MV-4-11 (cell line): ENCODE measurements at regions not wholly inside any gene's neighbourhood (a gene's known extent, or its start where the extent isn't known, plus 50 kb on each side); places are given as distances from the start of the nearest gene placed in this dataset.
"Not testable (repeated sequence)": the region's sequence is repeated elsewhere in the genome, so short reads cannot be mapped to it uniquely, and the experiment has no call there.

Experiments used
- DNase-seq: peaks from one replicate; lab custom pipeline; 2025; lab: John Stamatoyannopoulos, UW

GRCh38 chrX:137646472-137646871, 80.5 kb downstream of the ZIC3 start:
- no peak for DNase-seq

GRCh38 chrX:137651647-137652046, 85.7 kb downstream of the ZIC3 start:
- DNase-seq: no peak

DNA sequence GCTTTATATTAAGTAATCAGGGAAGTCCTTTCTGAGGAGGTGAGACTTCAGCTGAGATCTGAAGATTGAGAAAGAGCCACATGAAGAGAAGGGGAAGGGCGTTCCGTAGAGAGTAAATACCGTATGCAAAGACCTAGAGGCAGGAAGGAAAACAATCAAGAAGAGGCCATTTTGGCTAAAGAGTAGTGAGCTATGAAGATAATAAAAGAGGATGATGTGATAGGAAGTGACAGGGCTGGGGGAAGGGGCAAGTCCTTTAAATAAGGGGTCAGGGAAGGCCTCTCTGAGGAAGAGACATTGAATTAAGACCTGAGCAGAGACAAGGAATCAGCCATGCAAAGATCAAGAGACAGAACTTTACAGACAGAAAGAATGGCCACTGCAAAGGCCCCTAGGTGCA, 86.2 kb downstream of the ZIC3 start:
- no peak for DNase-seq

GRCh38 chrX:137654481-137654880, 88.6 kb downstream of the ZIC3 start:
- no peak for DNase-seq

GRCh38 chrX:137667776-137668175, 101.8 kb downstream of the ZIC3 start:
- no peak for DNase-seq

GRCh38 chrX:137684591-137684990, 118.7 kb downstream of the ZIC3 start:
- no peak for DNase-seq

DNA sequence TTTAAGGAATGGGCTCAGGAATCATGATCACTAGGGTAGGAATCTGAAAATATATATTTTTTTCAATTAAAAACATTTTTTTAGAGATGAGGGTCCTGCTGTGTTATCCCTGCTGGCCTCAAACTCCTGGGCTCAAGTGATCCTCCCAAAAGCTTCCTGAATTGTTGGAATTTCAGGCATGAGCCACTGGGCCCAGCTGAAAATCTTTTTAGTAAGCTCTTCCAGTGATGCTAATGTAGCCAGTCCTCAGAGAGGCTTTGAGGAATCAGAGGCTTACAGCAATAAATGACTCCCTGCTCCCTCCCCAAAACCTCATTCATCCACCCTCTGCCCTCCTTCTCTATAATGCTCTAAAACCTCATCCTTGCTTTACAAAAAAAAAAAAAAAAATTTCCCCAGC, 129.5 kb downstream of the ZIC3 start:
- DNase-seq: no peak

GRCh38 chrX:137707348-137707747, 141.4 kb downstream of the ZIC3 start:
- DNase-seq: no peak

GRCh38 chrX:137742846-137743245, 176.9 kb downstream of the ZIC3 start:
- no peak for DNase-seq

DNA sequence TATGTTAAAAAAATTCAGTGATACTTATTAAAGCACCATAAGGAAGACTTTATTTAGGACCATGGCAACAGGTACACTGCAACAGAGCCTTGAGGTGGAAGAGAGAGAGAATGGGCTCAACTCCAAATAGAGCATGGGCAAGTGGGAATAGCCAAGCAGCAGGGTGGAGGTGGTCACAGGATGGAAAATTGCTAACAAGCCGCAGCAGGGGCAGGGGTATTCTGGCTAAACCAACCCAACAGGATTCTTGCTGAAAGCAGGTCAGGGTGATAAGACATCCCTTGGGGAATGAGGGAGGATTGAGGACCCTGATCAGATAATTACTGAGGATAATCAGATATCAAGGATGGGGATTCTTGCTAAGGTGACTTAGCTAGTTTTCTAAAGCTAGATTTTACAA, 177.5 kb downstream of the ZIC3 start:
- no peak for DNase-seq

DNA sequence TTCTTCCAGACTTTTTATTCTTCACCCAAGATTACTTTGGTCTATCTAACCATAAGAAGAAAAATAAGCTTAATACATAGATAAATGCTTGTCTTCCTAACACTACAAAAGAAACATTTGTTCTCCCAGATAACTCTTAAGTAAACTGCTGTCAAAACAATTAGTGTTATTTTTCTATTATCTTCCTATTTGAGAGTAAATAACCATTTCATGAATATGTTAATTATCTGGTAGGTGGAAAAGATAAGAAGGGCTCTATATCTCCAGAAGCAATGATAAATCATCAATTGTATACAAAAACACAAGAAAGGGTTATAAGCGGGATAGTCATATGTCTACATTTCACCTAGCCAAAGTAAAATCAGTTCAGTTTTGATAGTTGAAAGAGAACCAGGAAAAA, 180.4 kb downstream of the ZIC3 start:
- DNase-seq: no peak

GRCh38 chrX:137747244-137748043, 181.5 kb downstream of the ZIC3 start:
- no peak for DNase-seq

DNA sequence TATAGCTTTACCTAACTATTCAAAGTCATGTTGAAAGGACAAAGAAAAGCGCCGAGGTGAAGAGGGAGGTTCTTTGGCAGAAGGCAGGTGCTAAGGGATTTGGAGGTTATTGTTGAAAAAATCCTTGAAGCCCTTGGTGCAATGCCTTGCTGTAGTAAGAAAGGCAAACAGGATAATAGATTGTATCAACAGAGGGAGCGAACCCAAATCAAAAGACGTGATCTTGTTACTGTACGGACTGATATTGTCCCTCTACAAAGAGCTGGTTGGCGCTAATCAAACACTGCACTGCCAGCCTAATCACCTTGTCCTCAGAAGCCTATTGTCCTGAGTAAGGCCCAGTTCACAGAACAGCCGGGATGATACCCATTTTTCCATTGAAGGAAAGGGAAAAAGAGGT, 182.9 kb downstream of the ZIC3 start:
- no peak for DNase-seq

DNA sequence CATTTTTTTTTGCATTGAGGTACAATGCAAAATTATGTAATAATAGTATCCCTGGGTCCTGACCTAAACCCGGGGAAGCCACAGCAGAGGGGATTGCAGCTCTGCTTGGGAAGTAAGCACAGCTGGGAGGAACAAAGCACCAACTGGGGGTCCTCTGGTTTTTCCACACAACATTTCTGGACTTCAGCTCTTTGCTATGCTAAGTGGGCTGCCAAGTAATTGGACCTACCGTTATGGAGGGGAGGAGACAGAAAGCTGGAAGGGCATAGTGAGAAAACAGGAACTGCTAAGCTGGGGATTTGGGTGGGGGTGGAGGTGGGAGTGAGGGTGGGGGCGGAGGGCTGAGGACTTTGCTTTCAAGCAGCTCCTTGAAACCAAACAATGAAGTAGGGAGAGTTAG, 183.3 kb downstream of the ZIC3 start:
- no peak for DNase-seq

DNA sequence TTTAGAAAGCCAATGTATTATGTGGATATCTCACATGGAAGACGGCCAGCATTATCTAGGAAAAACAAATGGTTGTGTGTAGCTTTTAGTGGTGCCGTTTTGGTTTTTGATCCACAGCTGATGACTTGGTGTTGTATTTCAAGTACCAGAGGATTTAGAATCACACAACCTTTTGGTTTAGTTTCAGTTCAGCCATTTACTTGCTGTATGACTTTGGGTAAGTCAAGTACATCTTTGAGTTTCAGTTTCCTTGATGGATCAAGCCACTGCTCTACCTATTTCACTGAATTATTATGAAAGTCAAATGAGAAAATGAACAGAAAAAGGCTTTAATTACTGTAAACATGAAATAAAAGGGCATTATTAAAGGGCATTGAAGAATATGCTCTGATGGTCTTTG, 205.6 kb downstream of the ZIC3 start:
- DNase-seq: no peak

- no peak for DNase-seq
Observed at GRCh38 chrX:137792214-137792613, 226.3 kb downstream of the ZIC3 start.

DNA sequence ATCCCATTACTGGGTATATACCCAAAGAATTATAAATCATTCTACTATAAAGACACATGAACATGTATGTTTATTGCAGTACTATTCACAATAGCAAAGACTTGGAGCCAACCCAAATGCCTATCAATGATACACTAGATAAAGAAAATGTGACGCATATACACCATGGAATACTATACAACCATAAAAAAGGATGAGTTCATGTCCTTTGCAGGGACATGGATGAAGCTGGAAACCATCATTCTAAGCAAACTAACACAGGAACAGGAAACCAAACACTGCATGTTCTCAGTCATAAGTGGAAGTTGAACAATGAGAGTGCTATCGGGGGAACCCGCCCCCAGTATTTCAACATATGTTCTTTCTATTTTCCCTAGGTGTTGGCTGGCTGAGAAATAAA, 232.0 kb downstream of the ZIC3 start:
- DNase-seq: not testable (repeated sequence)

GRCh38 chrX:137823257-137823656, 257.3 kb downstream of the ZIC3 start:
- DNase-seq: no peak

GRCh38 chrX:137847376-137847775, 281.4 kb downstream of the ZIC3 start:
- DNase-seq: no peak

DNA sequence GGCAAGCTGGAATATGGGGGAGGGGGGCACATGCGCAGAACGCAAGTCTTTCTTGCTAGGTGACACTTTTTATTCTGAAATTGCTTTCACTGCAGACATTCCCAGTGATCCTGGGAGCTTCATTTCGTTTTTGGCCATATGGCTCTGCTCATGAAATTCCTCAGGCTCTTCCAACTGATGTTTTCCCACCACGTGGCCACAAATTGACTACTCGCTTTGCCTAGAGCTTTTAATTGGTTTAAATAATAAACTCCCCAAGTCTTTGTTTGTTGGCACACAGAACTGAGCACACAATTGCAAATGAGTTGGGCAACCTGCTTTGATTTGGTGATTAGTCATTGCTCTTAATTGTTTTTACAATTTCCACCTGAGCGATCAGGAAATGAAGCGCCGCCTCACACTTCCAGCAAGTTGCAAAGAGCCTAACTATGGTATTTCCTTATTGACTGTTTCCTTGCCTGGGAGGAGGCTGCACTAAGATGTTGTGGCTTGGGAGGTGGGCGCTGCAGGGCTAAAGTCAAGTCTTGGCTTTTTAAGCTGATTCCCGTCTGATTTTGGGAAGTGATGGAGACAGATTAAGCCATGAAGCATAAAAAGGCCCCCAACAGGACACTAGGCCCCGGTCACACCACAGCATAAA, 282.5 kb downstream of the ZIC3 start:
- DNase-seq: no peak

- DNase-seq: no peak
Observed at GRCh38 chrX:137852502-137852901, 286.6 kb downstream of the ZIC3 start.

- no peak for DNase-seq
Observed at GRCh38 chrX:137855490-137855889, 289.6 kb downstream of the ZIC3 start.

- no peak for DNase-seq
Observed at GRCh38 chrX:137858106-137858505, 292.2 kb downstream of the ZIC3 start.

DNA sequence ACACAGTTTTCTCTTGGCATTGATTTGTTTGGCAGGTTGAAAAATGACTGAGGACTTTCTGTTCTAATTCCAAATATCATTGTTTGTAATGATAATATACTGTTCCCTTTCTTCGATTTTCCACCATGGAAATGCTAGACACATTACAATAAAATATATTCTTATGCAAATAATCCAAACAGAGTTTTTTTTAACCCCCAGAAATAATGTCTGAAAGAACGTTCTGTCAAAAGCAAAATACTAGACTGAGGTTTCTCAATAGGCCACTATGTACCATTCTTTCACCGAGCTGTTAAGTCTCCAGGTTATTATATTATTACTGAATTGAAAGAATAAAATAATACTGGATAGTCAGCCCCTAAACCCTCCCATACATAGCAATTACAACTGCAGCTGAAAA, 312.5 kb downstream of the ZIC3 start:
- DNase-seq: no peak
